ENCODE measurements at regions not wholly inside any gene's neighbourhood (a gene's known extent, or its start where the extent isn't known, plus 50 kb on each side); places are given as distances from the start of the nearest gene placed in this dataset.
"Not testable (repeated sequence)": the region's sequence is repeated elsewhere in the genome, so short reads cannot be mapped to it uniquely, and the experiment has no call there.

DNA sequence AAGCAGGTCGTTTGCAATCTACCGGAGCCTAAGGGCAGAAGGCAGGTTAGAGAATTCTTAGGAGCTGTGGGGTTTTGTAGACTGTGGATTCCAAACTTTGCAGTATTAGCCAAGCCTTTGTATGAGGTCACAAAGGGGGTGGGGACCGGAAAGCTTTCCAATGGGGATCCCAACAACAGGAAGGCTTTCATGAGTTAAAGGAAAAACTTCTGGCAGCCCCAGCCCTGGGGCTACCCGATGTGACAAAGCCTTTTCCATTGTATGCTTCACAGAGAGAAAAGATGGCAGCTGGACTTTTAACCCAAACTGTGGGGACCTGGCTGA is 199.2 kb upstream of the PZP start:
- not testable (repeated sequence) for DNase-seq

DNA sequence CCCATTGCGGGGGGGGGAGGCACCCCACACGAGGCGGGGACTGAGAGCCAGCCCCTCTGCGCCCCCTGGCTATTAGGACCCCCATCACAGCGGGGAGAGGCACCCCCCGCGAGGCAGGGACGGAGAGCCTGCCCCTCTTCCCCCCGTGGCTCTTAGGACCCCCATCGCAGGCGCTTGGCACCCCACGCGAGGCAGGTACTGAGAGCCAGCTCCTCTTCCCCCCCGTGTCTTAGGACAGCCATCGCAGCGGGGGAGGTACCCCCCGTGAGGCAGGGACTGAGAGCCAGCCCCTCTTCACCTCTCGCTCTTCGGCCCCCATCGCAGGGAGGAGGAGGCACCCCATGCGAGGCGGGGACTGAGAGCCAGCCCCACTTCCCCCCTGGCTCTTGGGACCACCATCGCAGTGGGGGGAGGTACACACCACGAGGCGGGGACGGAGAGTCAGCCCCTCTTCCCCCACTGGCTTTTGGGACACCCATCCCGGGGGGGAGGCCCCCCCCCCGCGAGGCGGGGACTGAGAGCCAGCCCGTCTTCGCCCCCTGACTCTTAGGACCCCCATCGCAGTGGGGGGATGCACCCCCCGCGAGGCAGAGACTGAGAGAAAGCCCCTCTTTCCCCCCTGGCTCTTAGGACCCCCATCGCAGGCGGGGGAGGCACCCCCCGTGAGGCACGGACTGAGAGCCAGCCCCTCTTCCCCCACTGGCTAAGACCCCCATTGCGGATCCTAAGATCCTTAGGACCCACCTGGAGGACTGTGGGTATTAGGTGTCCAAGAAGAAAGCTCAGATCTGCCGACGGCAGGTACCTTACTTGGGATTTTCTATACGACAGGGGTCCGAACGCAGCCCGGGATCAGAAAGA is 198.6 kb upstream of the PZP start:
- no peak for DNase-seq

DNA sequence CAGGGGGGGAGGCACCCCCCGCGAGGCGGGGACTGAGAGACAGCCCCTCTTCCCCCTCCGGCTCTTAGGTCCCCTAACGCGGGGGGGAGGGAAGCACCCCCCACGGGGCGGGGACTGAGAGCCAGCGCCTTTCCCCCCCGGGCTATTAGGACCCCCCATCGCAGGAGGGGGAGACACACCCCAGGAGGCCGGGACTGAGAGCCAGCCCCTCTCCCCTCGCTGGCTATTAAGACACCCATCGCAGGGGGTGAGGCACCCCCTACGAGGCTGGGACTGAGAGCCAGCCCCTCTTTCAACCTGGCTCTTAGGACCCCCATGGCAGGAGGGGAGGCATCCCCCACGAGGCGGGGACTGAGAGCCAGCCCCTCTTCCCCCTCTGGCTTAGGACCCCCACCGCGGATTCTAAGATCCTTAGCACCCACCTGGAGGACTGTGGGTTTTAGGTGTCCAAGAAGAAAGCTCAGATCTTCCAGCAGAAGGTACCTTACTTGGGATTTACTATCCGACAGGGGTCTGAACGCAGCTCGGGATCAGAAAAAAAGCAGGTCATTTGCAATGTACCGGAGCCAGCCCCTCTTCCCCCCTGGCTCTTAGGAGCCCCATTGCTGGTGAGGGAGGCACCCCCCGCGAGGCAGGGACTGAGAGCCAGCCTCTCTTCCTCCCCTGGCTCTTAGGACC is 197.8 kb upstream of the PZP start:
- no peak for DNase-seq

DNA sequence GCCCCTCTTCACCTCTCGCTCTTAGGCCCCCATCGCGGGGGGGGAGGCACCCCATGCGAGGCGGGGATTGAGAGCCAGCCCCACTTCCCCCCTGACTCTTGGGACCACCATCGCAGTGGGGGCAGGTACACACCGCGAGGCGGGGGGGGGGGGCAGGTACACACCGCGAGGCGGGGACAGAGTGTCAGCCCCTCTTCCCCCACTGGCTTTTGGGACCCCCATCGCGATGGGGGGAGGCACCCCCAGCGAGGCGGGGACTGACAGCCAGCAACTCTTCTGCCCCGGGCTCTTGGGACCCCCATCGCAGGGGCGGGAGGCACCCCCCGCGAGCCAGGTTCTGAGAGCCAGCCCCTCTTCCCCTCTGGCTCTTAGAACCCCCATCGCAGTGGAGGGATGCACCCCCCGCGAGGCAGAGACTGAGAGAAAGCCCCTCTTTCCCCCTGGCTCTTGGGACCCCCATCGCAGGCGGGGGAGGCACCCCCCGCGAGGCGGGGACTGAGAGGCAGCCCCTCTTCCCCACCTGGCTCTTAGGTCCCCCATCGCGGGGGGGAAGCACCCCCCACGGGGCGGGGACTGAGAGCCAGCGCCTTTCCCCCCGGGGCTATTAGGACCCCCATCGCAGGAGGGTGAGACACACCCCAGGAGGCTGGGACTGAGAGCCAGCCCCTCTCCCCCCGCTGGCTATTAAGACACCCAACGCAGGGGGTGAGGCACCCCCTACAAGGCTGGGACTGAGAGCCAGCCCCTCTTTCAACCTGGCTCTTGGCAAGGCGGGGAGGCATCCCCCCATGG is 196.5 kb upstream of the PZP start:
- no peak for DNase-seq

DNA sequence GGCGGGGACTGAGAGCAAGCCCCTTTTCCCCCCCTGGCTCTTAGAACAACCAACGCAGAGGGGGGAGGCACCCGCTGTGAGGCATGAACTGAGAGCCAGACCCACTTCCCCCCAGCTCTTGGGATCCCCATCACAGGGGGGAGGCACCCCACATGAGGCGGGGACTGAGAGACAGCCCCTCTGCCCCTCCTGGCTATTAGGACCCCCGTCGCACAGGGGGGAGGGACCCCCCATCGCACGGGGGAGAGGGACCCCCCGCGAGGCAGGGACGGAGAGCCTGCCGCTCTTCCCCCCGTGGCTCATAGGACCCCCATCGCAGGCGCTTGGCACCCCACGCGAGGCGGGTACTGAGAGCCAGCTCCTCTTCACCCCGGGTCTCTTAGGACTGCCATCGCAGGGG is 195.8 kb upstream of the PZP start:
- DNase-seq, result no peak

DNA sequence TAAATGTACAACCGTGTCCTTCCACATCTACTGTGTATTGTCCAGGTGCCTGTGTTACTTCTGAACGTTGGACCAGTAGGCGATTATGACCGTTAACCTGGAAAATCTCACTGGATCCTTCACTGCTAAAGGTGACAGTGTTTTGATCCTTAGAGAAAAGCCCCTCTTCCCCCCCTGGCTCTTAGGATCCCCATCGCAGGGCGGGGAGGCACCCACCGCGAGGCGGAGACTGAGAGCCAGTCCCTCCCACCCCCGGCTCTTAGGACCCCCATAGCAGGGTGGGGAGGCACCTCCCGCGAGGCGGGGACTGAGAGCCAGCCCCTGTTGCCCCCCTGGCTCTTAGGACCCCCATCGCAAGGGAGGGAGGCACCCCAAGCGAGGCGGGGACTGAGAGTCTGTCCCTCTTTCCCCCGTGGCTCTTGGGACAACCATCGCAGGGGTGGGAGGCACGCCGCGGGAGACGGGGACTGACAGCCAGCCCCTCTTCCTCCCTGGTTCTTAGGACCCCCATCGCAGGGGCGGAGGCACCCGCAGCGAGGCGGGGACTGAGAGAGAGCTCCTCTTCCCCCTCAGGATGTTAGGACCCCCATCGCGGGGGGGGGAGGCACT is 194.3 kb upstream of the PZP start:
- DNase-seq, result not testable (repeated sequence)

DNA sequence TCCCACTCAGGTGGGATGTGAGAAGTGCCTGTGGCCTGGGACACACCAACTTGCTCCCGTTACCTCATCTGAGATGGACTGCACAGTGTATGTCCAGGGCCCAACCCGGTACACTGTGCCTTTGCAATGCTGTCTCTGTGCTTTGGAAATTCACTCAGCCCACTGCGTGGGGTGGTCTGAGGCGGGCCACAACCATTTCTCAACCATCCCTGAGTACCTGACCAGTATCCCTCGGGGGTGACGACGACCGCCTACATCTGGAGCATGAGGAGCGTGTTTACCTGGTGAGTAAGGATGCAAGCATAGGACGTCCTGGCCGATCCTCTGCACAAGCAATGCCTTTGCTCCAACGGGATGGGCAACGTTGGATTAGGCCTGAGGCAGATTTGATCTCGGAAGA is 188.2 kb upstream of the PZP start:
- not testable (repeated sequence) for DNase-seq

DNA sequence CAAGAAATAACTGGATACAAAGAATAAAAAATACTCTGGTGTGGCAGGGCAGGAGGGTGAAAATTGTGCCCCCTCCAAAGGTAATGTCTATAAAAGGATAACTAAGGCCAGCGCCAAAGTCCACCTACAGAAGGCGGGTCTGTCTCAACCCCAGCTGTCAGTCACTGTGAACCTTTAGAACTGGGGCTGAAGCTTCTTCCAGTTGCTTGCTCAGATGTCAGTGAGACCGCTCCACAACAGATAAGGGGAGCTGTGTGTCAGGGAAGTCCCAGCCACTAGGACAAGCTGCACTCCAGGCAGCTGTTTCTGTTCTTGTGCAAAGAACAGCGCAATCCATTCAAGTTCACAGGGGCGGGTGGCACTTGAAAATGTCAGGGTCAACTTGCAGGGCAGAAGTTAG is 187.0 kb upstream of the PZP start:
- not testable (repeated sequence) for DNase-seq

DNA sequence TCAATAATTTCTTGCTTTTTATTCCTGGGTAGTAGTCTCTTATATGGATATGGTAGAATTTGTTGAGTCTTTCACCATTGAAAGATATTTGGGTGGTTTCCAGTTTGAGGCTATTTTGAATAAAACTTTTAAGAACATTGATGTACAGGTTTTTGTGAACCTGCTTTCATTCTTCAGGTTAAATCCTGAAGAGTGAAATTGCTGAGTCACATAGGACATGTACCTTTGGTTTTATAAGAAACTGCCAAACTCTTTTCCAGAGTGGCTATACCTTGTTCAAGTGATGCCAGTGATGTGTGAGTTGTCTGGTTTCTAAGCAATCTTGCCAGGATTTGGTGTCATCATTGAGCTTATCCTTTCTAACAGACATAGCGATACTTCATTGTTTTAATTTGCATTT is 184.6 kb upstream of the PZP start:
- DNase-seq, result no peak

DNA sequence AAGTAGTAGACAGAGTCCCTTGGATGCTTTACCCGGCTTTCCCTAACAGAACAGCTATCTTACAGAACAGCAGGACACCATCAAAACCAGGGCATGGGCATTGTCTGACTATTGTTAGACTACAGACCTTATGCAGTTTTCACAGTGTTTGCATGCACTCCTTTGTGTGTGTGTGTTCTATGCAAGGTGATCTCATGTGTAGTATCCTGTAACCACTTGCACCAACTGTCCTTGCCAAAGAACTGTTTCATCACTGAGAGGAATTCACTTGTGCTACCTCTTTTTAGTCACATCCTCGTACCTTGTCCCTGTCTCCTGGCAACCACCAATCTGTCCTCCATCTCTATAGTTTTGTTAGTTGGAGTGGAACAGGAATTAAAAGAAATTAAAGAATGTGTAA is 183.6 kb upstream of the PZP start:
- DNase-seq, result no peak

DNA sequence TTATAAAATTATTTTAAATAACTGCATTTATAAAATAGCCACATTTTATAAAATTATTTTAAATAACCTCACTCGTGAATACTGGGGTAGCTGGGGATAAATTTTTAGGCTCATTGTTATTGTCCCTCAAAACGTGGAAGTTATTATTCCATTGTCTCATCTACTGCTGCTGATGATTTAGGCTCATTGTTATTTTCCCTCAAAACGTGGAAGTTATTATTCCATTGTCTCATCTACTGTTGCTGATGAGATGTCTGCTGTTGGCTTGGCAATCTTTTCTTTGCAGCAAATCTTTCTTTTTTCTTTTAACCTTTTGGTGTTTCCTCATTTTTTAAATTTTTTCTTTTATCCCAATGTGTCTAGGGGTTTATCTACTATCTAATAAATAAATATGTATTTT is 182.6 kb upstream of the PZP start:
- no peak for DNase-seq

DNA sequence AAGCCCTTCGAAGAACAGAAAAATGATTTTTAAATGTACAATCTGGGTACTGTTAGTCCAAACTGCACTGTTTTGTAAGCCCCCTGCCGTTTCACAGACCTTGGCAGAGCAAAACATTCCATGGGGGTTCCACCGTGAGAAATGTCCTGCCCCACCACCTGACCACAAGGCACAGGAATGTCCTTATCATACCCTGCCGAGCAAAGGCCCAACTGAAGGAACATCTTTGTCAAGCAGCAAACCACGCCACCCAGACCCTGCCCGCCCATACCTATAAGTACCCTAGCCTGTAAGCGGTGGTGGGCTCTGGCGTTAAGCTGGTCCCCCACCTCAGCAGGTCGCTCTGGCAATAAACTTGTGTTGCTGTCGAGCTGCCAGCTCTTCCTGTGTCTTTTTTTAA is 181.6 kb upstream of the PZP start:
- no peak for DNase-seq

DNA sequence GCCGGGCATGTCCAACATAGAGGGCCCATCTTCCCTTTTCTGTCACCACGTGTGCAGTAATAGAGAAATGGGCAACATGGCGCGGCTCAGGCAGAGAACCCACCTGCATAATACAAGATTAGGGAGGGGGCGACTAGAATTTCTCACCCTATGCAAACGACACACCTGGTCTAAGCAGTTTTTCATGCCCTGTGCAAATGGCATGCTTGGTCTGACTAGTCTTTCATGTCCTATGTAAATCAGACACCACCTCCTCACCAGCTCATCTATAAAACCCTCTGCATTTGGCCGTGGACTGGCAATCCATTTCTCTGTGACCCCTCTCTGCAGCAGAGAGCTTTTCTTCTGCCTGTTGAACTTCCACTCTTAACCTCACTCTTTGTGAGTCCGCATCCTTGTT is 180.2 kb upstream of the PZP start:
- DNase-seq, result no peak

DNA sequence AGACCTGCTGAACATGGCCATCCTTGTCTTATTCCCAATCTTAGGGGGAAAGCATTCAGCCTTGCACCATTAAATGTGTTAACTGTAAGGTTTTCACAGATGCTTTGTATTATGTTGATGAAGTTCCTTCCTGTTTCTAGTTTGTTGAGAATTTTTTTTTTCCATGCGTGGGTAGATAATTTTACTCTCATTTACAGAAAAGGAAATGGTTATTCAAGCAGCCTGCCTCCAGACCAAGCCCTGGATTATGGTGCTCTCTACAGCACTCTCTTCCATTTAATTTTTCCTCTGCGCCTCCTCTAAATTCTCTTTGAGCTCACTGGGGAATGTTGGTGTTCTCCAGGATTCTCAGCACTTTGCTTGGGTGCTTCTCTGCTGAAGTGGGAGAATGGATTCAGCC is 179.3 kb upstream of the PZP start:
- DNase-seq, result no peak

DNA sequence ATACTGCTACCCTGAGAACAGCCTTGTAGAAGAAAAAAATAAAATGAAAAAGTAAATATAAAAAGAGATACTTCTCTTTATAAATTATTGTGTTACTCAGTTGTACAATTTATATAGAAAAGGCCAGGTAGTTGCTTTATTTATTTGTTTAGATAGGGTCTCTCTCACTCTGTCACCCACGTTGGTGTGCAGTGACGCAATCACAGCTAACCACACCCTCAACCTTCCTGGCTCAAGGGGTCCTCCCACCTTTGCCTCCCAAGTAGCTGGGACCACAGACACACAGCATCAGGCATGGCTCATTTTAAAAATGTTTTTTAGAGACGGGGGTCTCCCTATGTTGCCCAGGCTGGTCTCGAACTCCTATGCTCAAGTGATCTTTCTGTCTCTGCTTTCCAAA is 175.4 kb upstream of the PZP start:
- no peak for DNase-seq

DNA sequence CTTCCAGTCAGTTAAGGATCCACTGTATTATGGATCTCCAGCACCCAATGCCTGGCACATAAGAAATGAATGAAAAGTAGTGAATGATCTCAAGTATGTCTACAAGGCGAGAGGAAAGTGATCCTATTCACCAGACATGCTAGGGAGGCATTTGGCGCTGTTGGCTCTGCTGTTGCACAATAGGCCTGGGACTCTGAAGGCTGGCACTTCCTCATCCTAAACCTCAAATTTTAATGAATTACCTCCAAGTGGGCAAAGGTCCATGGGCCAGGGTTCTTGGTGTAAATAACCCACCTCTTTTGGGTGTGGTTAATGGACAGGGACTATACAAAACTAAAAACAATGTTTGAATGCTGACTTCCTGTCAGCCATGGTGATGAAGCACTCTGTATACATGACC is 173.4 kb upstream of the PZP start:
- DNase-seq, result no peak

DNA sequence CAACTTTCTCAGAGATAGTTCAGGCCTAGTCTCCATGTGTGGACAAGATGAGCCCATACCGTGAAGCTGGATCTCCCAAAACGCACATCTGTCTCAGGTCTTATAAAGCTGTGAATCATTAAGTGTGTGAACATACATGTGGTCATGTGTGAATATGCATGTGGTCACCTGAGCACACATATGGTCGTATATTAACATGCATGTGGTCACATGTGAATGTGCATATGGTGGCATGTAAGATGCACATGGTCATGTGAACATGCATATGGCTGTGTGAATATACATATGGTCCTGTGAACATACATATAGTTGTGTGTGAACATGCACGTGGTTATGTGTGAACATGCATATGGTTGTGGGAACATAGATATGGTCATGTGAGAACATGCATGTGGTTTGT is 172.5 kb upstream of the PZP start:
- DNase-seq, result no peak

DNA sequence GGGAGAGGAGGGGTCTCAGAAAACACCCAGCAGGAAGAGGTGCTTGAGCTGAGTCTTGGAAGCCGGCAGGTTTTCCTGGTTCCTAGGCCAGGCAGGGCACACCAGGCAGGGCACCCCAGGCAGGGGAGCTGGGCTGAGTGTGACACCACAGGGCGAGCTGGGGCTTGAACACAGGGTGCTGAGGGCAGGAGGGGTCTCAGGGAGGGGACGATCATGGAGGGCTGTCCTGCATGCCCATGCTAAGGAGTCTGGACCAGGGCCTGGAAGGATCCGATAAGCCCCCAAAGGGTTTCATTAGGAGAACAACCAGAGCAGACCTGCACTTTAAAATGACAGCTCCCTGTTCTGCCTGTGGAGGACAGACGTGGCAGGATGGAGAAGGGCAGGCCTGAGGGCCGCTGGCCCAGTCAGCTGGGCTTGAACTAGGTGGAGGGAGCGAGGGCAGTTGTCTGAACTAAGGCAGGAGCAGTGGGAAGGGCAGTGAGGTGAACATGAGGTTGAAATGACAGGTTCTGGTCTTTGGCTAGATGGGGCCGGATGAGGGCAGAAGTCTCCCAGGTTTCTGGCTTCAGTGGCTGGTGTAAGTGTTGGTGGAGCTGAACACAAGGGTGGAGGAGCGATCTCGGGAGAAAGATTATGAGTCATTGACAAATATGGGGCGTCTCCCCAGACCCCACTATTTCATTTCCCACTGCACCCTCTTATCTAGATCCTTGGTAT is 171.0 kb upstream of the PZP start:
- no peak for DNase-seq

DNA sequence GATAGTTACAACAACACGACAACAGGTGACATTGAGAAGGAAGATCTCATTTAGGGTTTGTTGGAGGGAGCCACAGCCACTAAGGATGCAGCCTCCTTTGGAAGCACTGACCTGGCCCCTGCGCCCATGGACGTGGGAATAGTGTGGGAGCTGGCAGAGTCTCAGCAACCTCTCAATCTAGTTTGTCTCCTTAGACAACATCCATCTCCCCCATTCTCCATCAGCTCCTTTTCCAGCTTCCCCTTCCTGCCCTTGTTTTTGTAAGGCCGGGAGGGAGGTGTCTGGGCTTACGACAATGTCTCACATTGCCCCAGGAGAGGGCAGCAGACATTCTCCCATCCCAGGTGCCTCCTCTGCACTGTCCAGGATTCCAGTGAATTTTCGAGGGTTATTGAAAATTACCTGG is 170.2 kb upstream of the PZP start:
- DNase-seq, result no peak

DNA sequence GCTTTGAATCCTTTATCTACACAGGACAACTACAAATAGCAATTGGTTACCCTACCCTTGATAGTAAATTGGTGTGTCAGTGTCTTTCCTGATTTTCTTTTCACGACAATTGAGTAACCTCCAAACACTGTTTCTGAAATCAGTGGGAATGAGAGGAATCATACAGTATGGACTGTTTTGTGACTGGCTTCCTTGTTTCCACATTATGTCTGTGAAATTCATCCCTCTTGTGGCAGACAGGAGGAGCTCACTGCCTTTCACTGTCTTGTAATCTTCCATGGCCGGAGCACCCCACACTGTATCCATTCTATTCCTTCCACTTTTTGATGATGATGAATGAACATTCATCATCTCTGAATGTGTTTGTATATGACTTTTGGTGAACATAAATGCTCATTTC is 164.0 kb upstream of the PZP start:
- DNase-seq, result no peak

DNA sequence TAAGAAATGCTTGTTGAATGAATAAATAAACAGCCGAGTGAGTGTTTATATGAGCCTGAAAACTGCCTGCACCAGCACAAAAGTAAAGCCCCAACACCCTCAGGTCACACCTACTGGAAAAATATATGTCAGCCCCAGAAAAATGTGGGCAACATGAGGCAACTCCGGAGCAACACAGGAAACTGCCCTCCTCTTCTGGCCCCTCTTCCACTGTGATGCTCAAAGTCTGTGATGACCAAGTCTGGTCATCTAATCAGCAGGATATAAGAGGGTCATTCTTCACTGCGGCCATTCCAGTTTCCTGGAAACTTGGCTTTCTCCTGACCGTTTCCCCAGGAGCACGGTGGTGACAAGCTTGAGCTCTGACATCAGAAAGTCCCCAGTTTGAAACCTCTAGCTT is 159.6 kb upstream of the PZP start:
- DNase-seq, result no peak

DNA sequence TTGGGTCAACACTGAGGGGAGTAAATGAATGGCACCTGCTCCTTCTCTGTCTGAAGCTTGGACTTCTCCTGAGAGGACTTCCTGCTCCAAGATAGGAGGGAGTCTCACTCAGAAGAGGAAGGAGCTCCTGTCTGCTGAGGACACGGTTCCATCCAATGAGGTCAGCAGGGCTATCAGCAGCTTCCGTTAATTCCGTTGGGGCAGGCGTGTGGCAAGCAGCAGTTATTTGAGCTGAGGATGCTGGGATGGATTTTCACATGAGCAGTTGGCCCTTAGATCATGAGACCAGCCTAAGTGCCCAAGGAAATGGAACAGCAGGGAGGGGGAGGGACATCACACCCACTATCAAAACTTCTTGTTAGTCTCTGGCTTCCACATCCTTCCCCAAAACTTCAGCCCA is 159.0 kb upstream of the PZP start:
- DNase-seq, result no peak

DNA sequence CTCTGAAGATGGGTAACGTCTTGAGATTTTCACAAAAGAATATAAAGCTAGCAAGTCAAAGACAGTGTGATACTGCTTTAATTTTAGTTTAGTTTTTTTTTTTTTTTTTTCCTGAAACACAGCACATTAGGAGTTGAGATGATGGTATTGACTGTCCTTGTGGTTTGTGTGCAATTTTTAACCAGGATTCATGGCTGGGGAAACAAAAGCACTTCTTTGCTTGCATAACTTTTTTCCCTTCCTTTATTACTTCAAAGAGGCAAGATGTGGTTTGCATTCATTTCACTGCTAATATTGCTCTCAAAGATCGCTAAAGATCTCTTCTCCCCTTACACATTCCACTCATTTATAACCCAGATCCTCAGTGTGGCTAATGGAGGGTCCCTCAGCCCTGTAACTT is 157.1 kb upstream of the PZP start:
- DNase-seq, result no peak
